Osteocyte (in vitro differentiated cells): ENCODE measurements at regions not wholly inside any gene's neighbourhood (a gene's known extent, or its start where the extent isn't known, plus 50 kb on each side); places are given as distances from the start of the nearest gene placed in this dataset.
A peak's percentile ranks its signal among the peaks of the same experiment; 100 is the strongest.

ENCODE experiments used
- DNase-seq: peaks from one replicate; pipeline ENCODE4 v3.0.0; 2021; ENCODE audit warnings: mixed read lengths; ENCODE audit not compliant: unreplicated experiment; ENCODE audit errors: extremely low spot score
- H3K27ac Mint-ChIP-seq: one replicate; pipeline ENCODE4 v1.8.0; 2021; ENCODE audit warnings: mild to moderate bottlenecking, mixed read lengths; ENCODE audit not compliant: unreplicated experiment
- H3K27me3 Mint-ChIP-seq: one replicate; pipeline ENCODE4 v1.8.0; 2021; ENCODE audit warnings: mixed read lengths; ENCODE audit not compliant: unreplicated experiment
- H3K36me3 Mint-ChIP-seq: one replicate; pipeline ENCODE4 v1.8.0; 2021; ENCODE audit warnings: mixed read lengths; ENCODE audit not compliant: unreplicated experiment
- H3K4me1 Mint-ChIP-seq: one replicate; pipeline ENCODE4 v1.8.0; 2021; ENCODE audit warnings: mixed read lengths; ENCODE audit not compliant: unreplicated experiment
- H3K4me3 Mint-ChIP-seq: one replicate; pipeline ENCODE4 v1.8.0; 2021; ENCODE audit warnings: mild to moderate bottlenecking, moderate library complexity, mixed read lengths; ENCODE audit not compliant: unreplicated experiment
- H3K9me3 Mint-ChIP-seq: one replicate; pipeline ENCODE4 v1.8.0; 2021; ENCODE audit warnings: mixed read lengths; ENCODE audit not compliant: unreplicated experiment
- CTCF ChIP-seq: fragments of 200-600 bp; sonication (generic); IDR thresholded peaks from 2 replicates; pipeline ENCODE4 v1.5.0; 2021; ENCODE audit warnings: antibody characterized with exemption, mild to moderate bottlenecking, moderate library complexity

- no peaks in the 10 kb centered on the region for H3K27me3 Mint-ChIP-seq
- H3K9me3 Mint-ChIP-seq = peaks cover 22% of the 10 kb centered on the region
- no peak overlapping the region for H3K27ac Mint-ChIP-seq
- DNase-seq = peak; percentile 23
- peaks cover 9% of the 10 kb centered on the region for H3K36me3 Mint-ChIP-seq
- H3K4me3 Mint-ChIP-seq = no peak overlapping the region
- TF ChIP-seq CTCF = no peak
- peaks cover 3% of the 10 kb centered on the region for H3K4me1 Mint-ChIP-seq
These were observed 209.1 kb downstream of the SNX19 start for GRCh38 chr11:130707217-130707616.

GRCh38 chr11:130709531-130709930 lies 206.7 kb downstream of the SNX19 start:
- no peak overlapping the region for H3K4me3 Mint-ChIP-seq
- no peak for TF ChIP-seq CTCF
- H3K27ac Mint-ChIP-seq = no peak overlapping the region
- peak; percentile 54 for DNase-seq
- peaks cover 3% of the 10 kb centered on the region for H3K4me1 Mint-ChIP-seq
- peaks cover 22% of the 10 kb centered on the region for H3K9me3 Mint-ChIP-seq
- H3K36me3 Mint-ChIP-seq = peaks cover 9% of the 10 kb centered on the region
- no peaks in the 10 kb centered on the region for H3K27me3 Mint-ChIP-seq

GRCh38 chr11:130710021-130710420 lies 206.3 kb downstream of the SNX19 start:
- H3K9me3 Mint-ChIP-seq = peaks cover 22% of the 10 kb centered on the region
- no peak overlapping the region for H3K4me3 Mint-ChIP-seq
- DNase-seq = peak; percentile 36
- no peaks in the 10 kb centered on the region for H3K27me3 Mint-ChIP-seq
- H3K4me1 Mint-ChIP-seq = peaks cover 3% of the 10 kb centered on the region
- TF ChIP-seq CTCF = no peak
- H3K36me3 Mint-ChIP-seq = peaks cover 9% of the 10 kb centered on the region
- no peak overlapping the region for H3K27ac Mint-ChIP-seq

- Mint-ChIP-seq H3K27ac (no peak overlapping the region), H3K27me3 (no peaks in the 10 kb centered on the region), H3K9me3 (peaks cover 22% of the 10 kb centered on the region), H3K4me1 (peaks cover 3% of the 10 kb centered on the region), H3K4me3 (no peak overlapping the region), H3K36me3 (peaks cover 9% of the 10 kb centered on the region)
- TF ChIP-seq CTCF = no peak
- peak; percentile 57 for DNase-seq
These were observed 205.7 kb downstream of the SNX19 start for GRCh38 chr11:130710497-130711012.

GRCh38 chr11:130711193-130711592 lies 205.1 kb downstream of the SNX19 start:
- Mint-ChIP-seq H3K4me3 (no peak overlapping the region), H3K9me3 (peaks cover 22% of the 10 kb centered on the region), H3K36me3 (peaks cover 9% of the 10 kb centered on the region), H3K27me3 (no peaks in the 10 kb centered on the region), H3K4me1 (peaks cover 3% of the 10 kb centered on the region), H3K27ac (no peak overlapping the region)
- DNase-seq = no peak
- no peak for TF ChIP-seq CTCF
